ENCODE measurements at regions not wholly inside any gene's neighbourhood (a gene's known extent, or its start where the extent isn't known, plus 50 kb on each side); places are given as distances from the start of the nearest gene placed in this dataset.

GRCh38 chr16:86196687-86197391 lies 297.9 kb downstream of the IRF8 start:
- no peaks in the 10 kb centered on the region for H3K4me1 ChIP-seq
- no peak for TF ChIP-seq EP300 (IDR thresholded peaks at IDR 0.05)
- TF ChIP-seq, protein P1, sequence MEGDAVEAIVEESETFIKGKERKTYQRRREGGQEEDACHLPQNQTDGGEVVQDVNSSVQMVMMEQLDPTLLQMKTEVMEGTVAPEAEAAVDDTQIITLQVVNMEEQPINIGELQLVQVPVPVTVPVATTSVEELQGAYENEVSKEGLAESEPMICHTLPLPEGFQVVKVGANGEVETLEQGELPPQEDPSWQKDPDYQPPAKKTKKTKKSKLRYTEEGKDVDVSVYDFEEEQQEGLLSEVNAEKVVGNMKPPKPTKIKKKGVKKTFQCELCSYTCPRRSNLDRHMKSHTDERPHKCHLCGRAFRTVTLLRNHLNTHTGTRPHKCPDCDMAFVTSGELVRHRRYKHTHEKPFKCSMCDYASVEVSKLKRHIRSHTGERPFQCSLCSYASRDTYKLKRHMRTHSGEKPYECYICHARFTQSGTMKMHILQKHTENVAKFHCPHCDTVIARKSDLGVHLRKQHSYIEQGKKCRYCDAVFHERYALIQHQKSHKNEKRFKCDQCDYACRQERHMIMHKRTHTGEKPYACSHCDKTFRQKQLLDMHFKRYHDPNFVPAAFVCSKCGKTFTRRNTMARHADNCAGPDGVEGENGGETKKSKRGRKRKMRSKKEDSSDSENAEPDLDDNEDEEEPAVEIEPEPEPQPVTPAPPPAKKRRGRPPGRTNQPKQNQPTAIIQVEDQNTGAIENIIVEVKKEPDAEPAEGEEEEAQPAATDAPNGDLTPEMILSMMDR (IDR thresholded peaks at IDR 0.05): no peak
- no peak for TF ChIP-seq POLR2A (IDR thresholded peaks at IDR 0.05)
- no peaks in the 10 kb centered on the region for H3K36me3 ChIP-seq
- H3K27me3 ChIP-seq: peaks cover 0 to 97% of the 10 kb centered on the region in 2 donors
- H3K4me3 ChIP-seq: no peak overlapping the region
- no peaks in the 10 kb centered on the region for H3K9me3 ChIP-seq
- 76 to 79% methylated on average over 18 of the region's 18 CpGs for WGBS, 2 donors
- peak overlapping the region in 1 of 4 donors; percentile 2 for H3K27ac ChIP-seq
- no peak for DNase-seq (ENCODE audit: low spot score in 2 of 2)

GRCh38 chr16:86198206-86199118 lies 299.5 kb downstream of the IRF8 start:
- Histone ChIP-seq H3K4me1 (no peaks in the 10 kb centered on the region), H3K4me3 (peak overlapping the region in 1 of 4 donors; percentile 6), H3K9me3 (no peaks in the 10 kb centered on the region), H3K36me3 (no peaks in the 10 kb centered on the region), H3K27ac (peak overlapping the region in 1 of 4 donors; percentile 62), H3K27me3 (peaks cover 0 to 93% of the 10 kb centered on the region in 2 donors)
- TF ChIP-seq, protein P1 (IDR thresholded peaks at IDR 0.05): no peak
- TF ChIP-seq POLR2A (IDR thresholded peaks at IDR 0.05) (no peak), EP300 (IDR thresholded peaks at IDR 0.05) (no peak)
- DNase-seq (ENCODE audit: low spot score in 2 of 2): no peak
- 8 to 10% methylated on average over 20 to 29 of the region's 29 CpGs for WGBS, 2 donors

GRCh38 chr16:86199182-86199581 lies 300.2 kb downstream of the IRF8 start:
- H3K36me3 ChIP-seq: no peaks in the 10 kb centered on the region
- 18 to 25% methylated on average over 7 of the region's 7 CpGs for WGBS, 2 donors
- no peak overlapping the region for H3K4me3 ChIP-seq
- peak overlapping the region in 1 of 4 donors; percentile 62 for H3K27ac ChIP-seq
- H3K27me3 ChIP-seq: peaks cover 0 to 86% of the 10 kb centered on the region in 2 donors
- H3K4me1 ChIP-seq: no peaks in the 10 kb centered on the region
- no peak for DNase-seq (ENCODE audit: low spot score in 2 of 2)
- no peaks in the 10 kb centered on the region for H3K9me3 ChIP-seq
- TF ChIP-seq, protein P1 (IDR thresholded peaks at IDR 0.05): no peak
- TF ChIP-seq EP300 (IDR thresholded peaks at IDR 0.05): no peak
- no peak for TF ChIP-seq POLR2A (IDR thresholded peaks at IDR 0.05)

- no peaks in the 10 kb centered on the region for H3K4me1 ChIP-seq
Observed at GRCh38 chr16:86199871-86200695, 301.1 kb downstream of the IRF8 start.

More at GRCh38 chr16:86199871-86200695, 301.1 kb downstream of the IRF8 start:
- H3K27me3 ChIP-seq: peaks cover 0 to 78% of the 10 kb centered on the region in 2 donors
- H3K27ac ChIP-seq: peak overlapping the region in 1 of 4 donors; percentile 14
- WGBS, 2 donors: 29 to 36% methylated on average over 28 of the region's 28 CpGs
- H3K4me3 ChIP-seq: no peak overlapping the region
- DNase-seq (ENCODE audit: low spot score in 2 of 2): no peak
- no peaks in the 10 kb centered on the region for H3K9me3 ChIP-seq
- TF ChIP-seq, protein P1 (IDR thresholded peaks at IDR 0.05): no peak
- TF ChIP-seq EP300 (IDR thresholded peaks at IDR 0.05): no peak
- TF ChIP-seq POLR2A (IDR thresholded peaks at IDR 0.05): no peak
- H3K36me3 ChIP-seq: no peaks in the 10 kb centered on the region

Measured in tibial nerve (tissue), 4 donors.